Mesendoderm (in vitro differentiated cells): ENCODE measurements at regions not wholly inside any gene's neighbourhood (a gene's known extent, or its start where the extent isn't known, plus 50 kb on each side); places are given as distances from the start of the nearest gene placed in this dataset.

Experiments
- DNase-seq: peaks from one replicate; pipeline ENCODE4 v3.0.0; 2013
- H2AK5ac ChIP-seq: 2 replicates; pipeline ENCODE4 v1.6.1; 2013; ENCODE audit warnings: low read length, inconsistent platforms
- H2BK120ac ChIP-seq: 2 replicates; pipeline ENCODE4 v1.6.1; 2013; ENCODE audit warnings: low read depth, mild to moderate bottlenecking, low read length, moderate library complexity, mixed read lengths
- H2BK15ac ChIP-seq: replicated peaks from 2 replicates; pipeline ENCODE4 v1.6.1; 2013; ENCODE audit warnings: low read depth, mild to moderate bottlenecking, moderate library complexity
- H2BK5ac ChIP-seq: 2 replicates; pipeline ENCODE4 v1.6.1; 2013; ENCODE audit warnings: low read length, inconsistent platforms
- H3K18ac ChIP-seq: 2 replicates; pipeline ENCODE4 v1.6.1; 2013; ENCODE audit warnings: mild to moderate bottlenecking, low read length, mixed read lengths
- H3K23ac ChIP-seq: one replicate; pipeline ENCODE4 v1.6.1; 2013; ENCODE audit warnings: low read length
- H3K27ac ChIP-seq: 2 replicates; pipeline ENCODE4 v1.5.1; 2013; ENCODE audit warnings: low read depth, mild to moderate bottlenecking, inconsistent platforms, low read length, moderate library complexity
- H3K27me3 ChIP-seq: 2 replicates; pipeline ENCODE4 v1.6.1; 2013; ENCODE audit warnings: low read length, control low read depth, mild to moderate bottlenecking, inconsistent platforms; ENCODE audit not compliant: insufficient read depth, poor library complexity
- H3K36me3 ChIP-seq: 2 replicates; pipeline ENCODE4 v1.6.1; 2013; ENCODE audit warnings: low read length, inconsistent platforms; ENCODE audit not compliant: control insufficient read depth, insufficient read depth
- H3K4ac ChIP-seq: one replicate; pipeline ENCODE4 v1.6.1; 2013; ENCODE audit warnings: low read depth, mild to moderate bottlenecking, low read length, moderate library complexity
- H3K4me1 ChIP-seq: 2 replicates; pipeline ENCODE4 v1.6.1; 2013; ENCODE audit warnings: low read depth, low read length, inconsistent platforms; ENCODE audit not compliant: control insufficient read depth
- H3K4me2 ChIP-seq: 2 replicates; pipeline ENCODE4 v1.6.1; 2013; ENCODE audit warnings: low read length
- H3K4me3 ChIP-seq: 2 replicates; pipeline ENCODE4 v1.5.1; 2013; ENCODE audit warnings: mild to moderate bottlenecking, low read length
- H3K56ac ChIP-seq: one replicate; pipeline ENCODE4 v1.6.1; 2013; ENCODE audit warnings: low read length
- H3K79me1 ChIP-seq: 2 replicates; pipeline ENCODE4 v1.6.1; 2013; ENCODE audit warnings: low read length, inconsistent platforms
- H3K79me2 ChIP-seq: 2 replicates; pipeline ENCODE4 v1.6.1; 2013; ENCODE audit warnings: mild to moderate bottlenecking, low read length; ENCODE audit not compliant: control insufficient read depth, insufficient read depth
- H3K9ac ChIP-seq: 2 replicates; pipeline ENCODE4 v1.6.1; 2013; ENCODE audit warnings: low read length, inconsistent platforms
- H4K5ac ChIP-seq: one replicate; pipeline ENCODE4 v1.6.1; 2013; ENCODE audit warnings: low read length
- H4K8ac ChIP-seq: one replicate; pipeline ENCODE4 v1.6.1; 2013; ENCODE audit warnings: low read depth, mild to moderate bottlenecking, control low read depth, low read length, moderate library complexity
- WGBS: extraction: QIAGEN DNeasy Blood & Tissue Kit; methylation state at CpG from one replicate; pipeline ENCODE4 v1.1.7; 2013; ENCODE audit warnings: low lambda C conversion rate, missing lambda C conversion rate; ENCODE audit not compliant: insufficient coverage; ENCODE audit errors: extremely low coverage; 5-methylcytosine and 5-hydroxymethylcytosine counted together

GRCh38 chr1:90204023-90204590, 209.2 kb downstream of the ZNF326 start:
- peaks cover 3% of the 10 kb centered on the region for H3K4me1 ChIP-seq
- no CpG with 5 or more reads among the region's 2 CpGs for WGBS
- no peaks in the 10 kb centered on the region for H3K36me3 ChIP-seq
- no peak overlapping the region for H3K56ac ChIP-seq
- DNase-seq = peak; percentile 46
- no peak overlapping the region for H2AK5ac ChIP-seq
- H4K8ac ChIP-seq = no peak overlapping the region
- H3K4me3 ChIP-seq = no peak overlapping the region
- no peaks in the 10 kb centered on the region for H3K79me2 ChIP-seq
- H2BK5ac ChIP-seq = no peak overlapping the region
- H3K18ac ChIP-seq = no peak overlapping the region
- no peak overlapping the region for H3K4ac ChIP-seq
- no peak overlapping the region for H3K27ac ChIP-seq
- H3K23ac ChIP-seq = no peak overlapping the region
- no peak overlapping the region for H3K9ac ChIP-seq
- no peaks in the 10 kb centered on the region for H3K27me3 ChIP-seq
- no peak overlapping the region for H2BK120ac ChIP-seq
- H2BK15ac ChIP-seq = no peak overlapping the region
- H4K5ac ChIP-seq = no peak overlapping the region
- no peak overlapping the region for H3K4me2 ChIP-seq
- no peaks in the 10 kb centered on the region for H3K79me1 ChIP-seq

GRCh38 chr1:90201467-90202358, 206.8 kb downstream of the ZNF326 start:
- H3K79me2 ChIP-seq = no peaks in the 10 kb centered on the region
- no peak overlapping the region for H2AK5ac ChIP-seq
- no peak overlapping the region for H3K4ac ChIP-seq
- no peak for DNase-seq
- no peak overlapping the region for H3K27ac ChIP-seq
- H3K4me3 ChIP-seq = no peak overlapping the region
- H3K36me3 ChIP-seq = no peaks in the 10 kb centered on the region
- H4K5ac ChIP-seq = no peak overlapping the region
- no CpG with 5 or more reads among the region's 6 CpGs for WGBS
- H3K56ac ChIP-seq = no peak overlapping the region
- peaks cover 12% of the 10 kb centered on the region for H3K4me1 ChIP-seq
- no peak overlapping the region for H3K4me2 ChIP-seq
- no peaks in the 10 kb centered on the region for H3K27me3 ChIP-seq
- no peak overlapping the region for H4K8ac ChIP-seq
- H2BK5ac ChIP-seq = no peak overlapping the region
- no peak overlapping the region for H3K18ac ChIP-seq
- H3K79me1 ChIP-seq = no peaks in the 10 kb centered on the region
- no peak overlapping the region for H2BK120ac ChIP-seq
- no peak overlapping the region for H3K23ac ChIP-seq
- no peak overlapping the region for H3K9ac ChIP-seq
- no peak overlapping the region for H2BK15ac ChIP-seq

GRCh38 chr1:90200646-90201205, 205.8 kb downstream of the ZNF326 start:
- Histone ChIP-seq H3K4me2 (no peak overlapping the region), H3K27ac (no peak overlapping the region), H3K4me1 (peaks cover 12% of the 10 kb centered on the region), H3K79me2 (no peaks in the 10 kb centered on the region), H2BK15ac (no peak overlapping the region), H4K8ac (no peak overlapping the region), H2BK120ac (no peak overlapping the region), H3K36me3 (no peaks in the 10 kb centered on the region), H3K79me1 (no peaks in the 10 kb centered on the region), H3K23ac (no peak overlapping the region), H4K5ac (no peak overlapping the region), H2BK5ac (peak overlapping the region; percentile 38), H2AK5ac (no peak overlapping the region), H3K4me3 (no peak overlapping the region), H3K4ac (no peak overlapping the region), H3K18ac (no peak overlapping the region), H3K9ac (no peak overlapping the region), H3K56ac (peak overlapping the region; percentile 6), H3K27me3 (no peaks in the 10 kb centered on the region)
- no peak for DNase-seq
- no CpG with 5 or more reads among the region's 5 CpGs for WGBS

GRCh38 chr1:90198616-90199332, 203.9 kb downstream of the ZNF326 start:
- H3K56ac ChIP-seq = peak overlapping the region; percentile 82
- H3K36me3 ChIP-seq = no peaks in the 10 kb centered on the region
- H3K9ac ChIP-seq = peak overlapping the region; percentile 15
- no CpG with 5 or more reads among the region's 13 CpGs for WGBS
- H3K18ac ChIP-seq = peak overlapping the region; percentile 3
- peak overlapping the region; percentile 58 for H3K4ac ChIP-seq
- H3K79me1 ChIP-seq = no peaks in the 10 kb centered on the region
- H3K23ac ChIP-seq = no peak overlapping the region
- peak overlapping the region; percentile 19 for H2BK120ac ChIP-seq
- H2BK15ac ChIP-seq = no peak overlapping the region
- no peak overlapping the region for H4K8ac ChIP-seq
- H4K5ac ChIP-seq = no peak overlapping the region
- H3K27me3 ChIP-seq = no peaks in the 10 kb centered on the region
- H3K4me3 ChIP-seq = no peak overlapping the region
- H2BK5ac ChIP-seq = peak overlapping the region; percentile 73
- no peak overlapping the region for H3K4me2 ChIP-seq
- peak overlapping the region; percentile 26 for H3K27ac ChIP-seq
- peak; percentile 97 for DNase-seq
- no peaks in the 10 kb centered on the region for H3K79me2 ChIP-seq
- H2AK5ac ChIP-seq = peak overlapping the region; percentile 24
- H3K4me1 ChIP-seq = peaks cover 12% of the 10 kb centered on the region

- Histone ChIP-seq H3K4me1 (peaks cover 5% of the 10 kb centered on the region), H4K5ac (no peak overlapping the region)
- WGBS = no CpG with 5 or more reads among the region's 6 CpGs
These were observed 198.2 kb downstream of the ZNF326 start for GRCh38 chr1:90193116-90193515.

More at GRCh38 chr1:90193116-90193515, 198.2 kb downstream of the ZNF326 start:
- Histone ChIP-seq H3K79me1 (no peaks in the 10 kb centered on the region), H3K79me2 (no peaks in the 10 kb centered on the region), H3K4ac (no peak overlapping the region), H3K27me3 (no peaks in the 10 kb centered on the region), H3K4me3 (no peak overlapping the region), H3K18ac (no peak overlapping the region), H2BK5ac (no peak overlapping the region), H2BK15ac (no peak overlapping the region), H2AK5ac (no peak overlapping the region), H3K27ac (no peak overlapping the region), H4K8ac (no peak overlapping the region), H3K9ac (no peak overlapping the region), H3K56ac (no peak overlapping the region), H3K4me2 (no peak overlapping the region), H2BK120ac (no peak overlapping the region), H3K36me3 (no peaks in the 10 kb centered on the region), H3K23ac (no peak overlapping the region)
- no peak for DNase-seq
